SK-N-MC (cell line): ENCODE measurements at regions not wholly inside any gene's neighbourhood (a gene's known extent, or its start where the extent isn't known, plus 50 kb on each side); places are given as distances from the start of the nearest gene placed in this dataset.

Experiments used
- EZH2 ChIP-seq: fragments of 200-600 bp; sonication (generic); IDR thresholded peaks from one replicate; pipeline ENCODE4 v1.6.1; 2017; ENCODE audit warnings: antibody characterized with exemption
- POLR2AphosphoS5 ChIP-seq: IDR thresholded peaks from 2 replicates; pipeline ENCODE4 v1.6.1; 2012; ENCODE audit warnings: mild to moderate bottlenecking, low read depth, low read length, borderline replicate concordance

GRCh38 chr3:6528951-6529350 lies 332.0 kb upstream of the GRM7 start:
- TF ChIP-seq POLR2AphosphoS5 (no peak), EZH2 (no peak)
